Hepatocyte (in vitro differentiated cells): ENCODE measurements at regions not wholly inside any gene's neighbourhood (a gene's known extent, or its start where the extent isn't known, plus 50 kb on each side); places are given as distances from the start of the nearest gene placed in this dataset.

Experiments used
- DNase-seq: peaks from one replicate; pipeline ENCODE4 v3.0.0-alpha.2; 2016; ENCODE audit warnings: low spot score
- H2AFZ ChIP-seq: fragments of 200-600 bp; sonication (generic); 2 replicates; pipeline ENCODE4 v1.6.0; 2016; ENCODE audit warnings: antibody characterized with exemption, mild to moderate bottlenecking
- H3K27ac ChIP-seq: fragments of 200-600 bp; sonication (generic); 2 replicates; pipeline ENCODE4 v1.5.1; 2016; ENCODE audit warnings: mild to moderate bottlenecking
- H3K27me3 ChIP-seq: fragments of 200-600 bp; sonication (generic); 2 replicates; pipeline ENCODE4 v1.6.1; 2016
- H3K36me3 ChIP-seq: fragments of 200-600 bp; sonication (generic); replicated peaks from 2 replicates; pipeline ENCODE4 v1.5.1; 2016; ENCODE audit warnings: low read depth; ENCODE audit not compliant: insufficient read depth
- H3K4me1 ChIP-seq: fragments of 200-600 bp; sonication (generic); 2 replicates; pipeline ENCODE4 v1.5.1; 2016; ENCODE audit warnings: mild to moderate bottlenecking, moderate library complexity; ENCODE audit not compliant: insufficient read depth
- H3K4me2 ChIP-seq: fragments of 200-600 bp; sonication (generic); 2 replicates; pipeline ENCODE4 v1.6.0; 2016
- H3K4me3 ChIP-seq: fragments of 200-600 bp; sonication (generic); 2 replicates; pipeline ENCODE4 v1.5.1; 2016; ENCODE audit warnings: mild to moderate bottlenecking
- H3K79me2 ChIP-seq: fragments of 200-600 bp; sonication (generic); 2 replicates; pipeline ENCODE4 v1.6.0; 2017; ENCODE audit warnings: mild to moderate bottlenecking
- H3K9me2 ChIP-seq: fragments of 200-600 bp; sonication (generic); replicated peaks from 2 replicates; pipeline ENCODE4 v1.6.0; 2017; ENCODE audit warnings: mild to moderate bottlenecking; ENCODE audit not compliant: insufficient read depth
- H3K9me3 ChIP-seq: fragments of 200-600 bp; sonication (generic); 2 replicates; pipeline ENCODE4 v1.5.1; 2016; ENCODE audit warnings: low read depth, mild to moderate bottlenecking
- H4K20me1 ChIP-seq: fragments of 200-600 bp; sonication (generic); 2 replicates; pipeline ENCODE4 v1.6.0; 2016; ENCODE audit warnings: mild to moderate bottlenecking; ENCODE audit not compliant: insufficient read depth, poor library complexity, severe bottlenecking
- EZH2 ChIP-seq: fragments of 200-600 bp; sonication (generic); IDR thresholded peaks from 2 replicates; pipeline ENCODE4 v1.6.1; 2016; ENCODE audit warnings: antibody characterized with exemption, mild to moderate bottlenecking, borderline replicate concordance
- EZH2phosphoT487 ChIP-seq: fragments of 200-600 bp; sonication (generic); IDR thresholded peaks from one replicate; pipeline ENCODE4 v1.6.1; 2018; ENCODE audit warnings: antibody characterized with exemption, mild to moderate bottlenecking, low read depth, moderate library complexity; ENCODE audit not compliant: unreplicated experiment, severe bottlenecking
- WGBS: methylation state at CpG from one replicate; pipeline ENCODE4 v1.1.6; 2016; ENCODE audit warnings: low lambda C conversion rate; ENCODE audit errors: missing lambda C conversion rate; 5-methylcytosine and 5-hydroxymethylcytosine counted together
- TF ChIP-seq, protein P1 (sequence below): fragments of 200-600 bp; sonication (generic); IDR thresholded peaks from 2 replicates; pipeline ENCODE4 v1.5.1; 2016; ENCODE audit warnings: antibody characterized with exemption, mild to moderate bottlenecking; ENCODE audit not compliant: poor library complexity

DNA sequence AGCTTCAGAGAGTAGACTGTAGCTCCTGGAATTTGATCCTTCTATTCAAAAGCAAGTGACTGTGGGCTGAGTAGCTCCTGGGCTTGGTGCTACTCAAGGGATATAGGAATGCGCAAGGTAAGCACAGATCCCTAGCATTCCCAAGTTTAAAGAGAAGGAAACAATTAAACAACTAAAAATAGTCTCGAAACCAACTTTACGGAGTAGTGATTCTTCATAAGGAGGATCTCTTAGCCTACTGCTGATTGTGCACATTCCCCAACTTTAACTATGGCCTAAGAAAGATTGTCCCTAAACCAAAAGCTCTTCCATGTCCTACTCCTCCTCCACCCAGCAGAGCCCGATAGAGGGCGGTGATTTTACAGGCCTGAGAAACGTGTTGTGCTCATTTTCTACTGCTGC lies 226.5 kb upstream of the CAMK1G start:
- no peak for DNase-seq
- no peak overlapping the region for H3K27ac ChIP-seq
- H3K27me3 ChIP-seq, result no peaks in the 10 kb centered on the region
- H4K20me1 ChIP-seq, result no peaks in the 10 kb centered on the region
- H3K4me1 ChIP-seq, result peaks cover 3% of the 10 kb centered on the region
- H2AFZ ChIP-seq, result no peak overlapping the region
- no peaks in the 10 kb centered on the region for H3K36me3 ChIP-seq
- no peak overlapping the region for H3K4me3 ChIP-seq
- no peaks in the 10 kb centered on the region for H3K79me2 ChIP-seq
- WGBS, result 67% methylated on average over 6 of the region's 6 CpGs
- no peak overlapping the region for H3K4me2 ChIP-seq
- H3K9me2 ChIP-seq, result no peaks in the 10 kb centered on the region
- TF ChIP-seq EZH2phosphoT487, result no peak
- no peak for TF ChIP-seq EZH2
- TF ChIP-seq, protein P1, sequence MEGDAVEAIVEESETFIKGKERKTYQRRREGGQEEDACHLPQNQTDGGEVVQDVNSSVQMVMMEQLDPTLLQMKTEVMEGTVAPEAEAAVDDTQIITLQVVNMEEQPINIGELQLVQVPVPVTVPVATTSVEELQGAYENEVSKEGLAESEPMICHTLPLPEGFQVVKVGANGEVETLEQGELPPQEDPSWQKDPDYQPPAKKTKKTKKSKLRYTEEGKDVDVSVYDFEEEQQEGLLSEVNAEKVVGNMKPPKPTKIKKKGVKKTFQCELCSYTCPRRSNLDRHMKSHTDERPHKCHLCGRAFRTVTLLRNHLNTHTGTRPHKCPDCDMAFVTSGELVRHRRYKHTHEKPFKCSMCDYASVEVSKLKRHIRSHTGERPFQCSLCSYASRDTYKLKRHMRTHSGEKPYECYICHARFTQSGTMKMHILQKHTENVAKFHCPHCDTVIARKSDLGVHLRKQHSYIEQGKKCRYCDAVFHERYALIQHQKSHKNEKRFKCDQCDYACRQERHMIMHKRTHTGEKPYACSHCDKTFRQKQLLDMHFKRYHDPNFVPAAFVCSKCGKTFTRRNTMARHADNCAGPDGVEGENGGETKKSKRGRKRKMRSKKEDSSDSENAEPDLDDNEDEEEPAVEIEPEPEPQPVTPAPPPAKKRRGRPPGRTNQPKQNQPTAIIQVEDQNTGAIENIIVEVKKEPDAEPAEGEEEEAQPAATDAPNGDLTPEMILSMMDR, result no peak
- no peaks in the 10 kb centered on the region for H3K9me3 ChIP-seq

DNA sequence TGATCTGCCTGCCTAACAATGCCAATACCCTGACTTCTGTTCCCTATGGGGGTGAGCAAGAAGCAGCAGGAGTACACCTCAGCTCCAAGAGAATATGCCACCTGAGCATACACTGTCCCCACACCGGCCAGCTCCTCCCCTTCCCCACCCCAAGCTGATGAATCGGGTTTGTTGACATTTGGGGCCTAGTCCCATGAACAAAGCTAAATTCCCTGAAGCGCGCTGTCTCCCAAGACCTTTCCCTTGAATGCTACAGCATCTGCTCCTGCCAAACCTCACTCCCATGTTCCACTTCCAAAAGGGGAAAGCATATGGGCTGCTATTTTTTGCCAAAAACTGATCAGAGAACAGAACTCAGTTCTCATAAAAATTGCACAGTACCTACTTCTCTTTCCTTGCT lies 220.4 kb upstream of the CAMK1G start:
- no peaks in the 10 kb centered on the region for H3K36me3 ChIP-seq
- no peaks in the 10 kb centered on the region for H4K20me1 ChIP-seq
- no peaks in the 10 kb centered on the region for H3K9me2 ChIP-seq
- no peaks in the 10 kb centered on the region for H3K27me3 ChIP-seq
- peak overlapping the region; percentile 3 for H2AFZ ChIP-seq
- no peaks in the 10 kb centered on the region for H3K9me3 ChIP-seq
- no peaks in the 10 kb centered on the region for H3K79me2 ChIP-seq
- H3K4me3 ChIP-seq, result no peak overlapping the region
- no peak overlapping the region for H3K4me2 ChIP-seq
- TF ChIP-seq EZH2phosphoT487 (no peak), EZH2 (no peak)
- TF ChIP-seq, protein P1, result no peak
- H3K4me1 ChIP-seq, result no peaks in the 10 kb centered on the region
- peak; percentile 34 for DNase-seq
- H3K27ac ChIP-seq, result peak overlapping the region; percentile 7
- 52% methylated on average over 4 of the region's 4 CpGs for WGBS

DNA sequence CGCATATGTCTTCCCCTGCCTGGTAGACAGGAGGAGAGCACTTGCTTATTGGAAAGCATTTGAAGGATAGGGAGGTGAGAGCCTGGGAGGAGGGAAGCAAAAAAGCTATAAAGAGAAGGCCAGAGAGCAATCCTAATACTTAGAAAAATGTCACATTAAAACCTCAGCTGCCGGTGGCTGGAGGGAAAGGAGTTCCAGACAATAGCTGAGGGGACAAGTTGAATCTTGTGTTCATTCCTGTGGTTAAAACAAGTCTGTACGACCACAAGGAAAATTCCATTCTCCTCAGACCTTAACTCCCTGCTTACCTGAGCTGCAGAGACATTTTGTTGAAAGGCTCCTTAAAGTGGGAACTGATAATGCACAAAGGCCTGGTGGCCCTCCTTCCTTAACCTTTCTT lies 218.8 kb upstream of the CAMK1G start:
- DNase-seq, result no peak
- Histone ChIP-seq H3K36me3 (no peaks in the 10 kb centered on the region), H3K9me3 (no peaks in the 10 kb centered on the region), H3K9me2 (no peaks in the 10 kb centered on the region), H3K27ac (peak overlapping the region; percentile 26), H2AFZ (no peak overlapping the region), H4K20me1 (no peaks in the 10 kb centered on the region), H3K27me3 (no peaks in the 10 kb centered on the region), H3K4me1 (no peaks in the 10 kb centered on the region), H3K4me3 (no peak overlapping the region), H3K79me2 (no peaks in the 10 kb centered on the region), H3K4me2 (no peak overlapping the region)
- WGBS, result 54% methylated on average over 3 of the region's 3 CpGs
- TF ChIP-seq EZH2, result no peak
- TF ChIP-seq, protein P1, result no peak
- TF ChIP-seq EZH2phosphoT487, result no peak

DNA sequence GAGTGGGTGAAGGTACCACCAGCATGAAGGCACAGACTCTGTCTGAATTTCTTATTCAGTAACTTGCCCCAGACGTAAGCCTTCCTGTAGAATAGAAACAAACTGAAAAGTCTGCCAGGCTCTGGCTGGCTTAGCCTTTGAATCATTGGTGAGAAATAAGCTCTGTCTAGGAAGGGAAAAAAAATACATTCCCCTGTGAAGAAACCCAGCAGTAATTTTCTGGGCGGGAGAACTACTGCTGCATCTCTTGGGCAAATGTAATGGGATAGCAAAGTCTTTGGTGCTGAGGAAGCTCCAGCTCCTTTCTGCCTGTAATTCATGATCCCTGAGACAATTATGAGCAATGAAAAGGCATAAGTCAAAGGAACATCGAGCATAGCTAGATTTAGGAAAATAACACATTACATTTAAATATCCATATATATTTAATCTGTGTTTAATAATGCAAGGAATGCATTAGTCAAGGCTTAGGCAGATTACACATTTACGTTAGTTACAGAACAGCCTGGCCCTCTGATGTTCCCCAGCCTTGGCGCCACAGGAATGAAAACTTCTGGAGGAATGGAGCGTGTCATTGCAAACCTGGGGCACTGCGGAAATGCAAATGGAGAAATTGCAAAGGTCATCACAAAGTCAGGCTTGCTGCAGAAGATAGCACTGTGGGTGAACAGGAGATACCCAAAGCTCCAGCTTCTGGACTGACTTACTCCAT lies 216.3 kb upstream of the CAMK1G start:
- Histone ChIP-seq H3K4me1 (no peaks in the 10 kb centered on the region), H3K9me2 (no peaks in the 10 kb centered on the region), H3K27ac (peak overlapping the region; percentile 16), H3K9me3 (no peaks in the 10 kb centered on the region), H2AFZ (no peak overlapping the region), H3K4me3 (no peak overlapping the region), H4K20me1 (no peaks in the 10 kb centered on the region), H3K79me2 (no peaks in the 10 kb centered on the region), H3K27me3 (no peaks in the 10 kb centered on the region), H3K4me2 (no peak overlapping the region), H3K36me3 (no peaks in the 10 kb centered on the region)
- DNase-seq, result no peak
- WGBS, result 66% methylated on average over 7 of the region's 7 CpGs
- no peak for TF ChIP-seq EZH2
- TF ChIP-seq EZH2phosphoT487, result no peak
- TF ChIP-seq, protein P1, result no peak
